H9 (cell line): ENCODE measurements at regions not wholly inside any gene's neighbourhood (a gene's known extent, or its start where the extent isn't known, plus 50 kb on each side); places are given as distances from the start of the nearest gene placed in this dataset.

ENCODE experiments used
- DNase-seq: peaks from one replicate; pipeline ENCODE4 v3.0.0-alpha.2; 2017
- H2AFZ ChIP-seq: one replicate; pipeline ENCODE4 v1.6.1; 2013; ENCODE audit warnings: mild to moderate bottlenecking, low read length, control low read depth, moderate library complexity
- H2AK5ac ChIP-seq: 2 replicates; pipeline ENCODE4 v1.6.1; 2013; ENCODE audit warnings: low read length, control low read depth, mixed read lengths; ENCODE audit not compliant: insufficient read length
- H2BK120ac ChIP-seq: one replicate; pipeline ENCODE4 v1.6.1; 2013; ENCODE audit warnings: low read depth, mild to moderate bottlenecking, low read length, control low read depth, inconsistent platforms; ENCODE audit not compliant: poor library complexity, severe bottlenecking
- H2BK12ac ChIP-seq: 2 replicates; pipeline ENCODE4 v1.6.1; 2013; ENCODE audit warnings: low read length, control low read depth, mixed read lengths, low read depth; ENCODE audit not compliant: insufficient read length
- H2BK15ac ChIP-seq: 2 replicates; pipeline ENCODE4 v1.6.1; 2013; ENCODE audit warnings: low read depth, low read length, control low read depth
- H2BK20ac ChIP-seq: one replicate; pipeline ENCODE4 v1.6.1; 2013; ENCODE audit warnings: low read depth, mild to moderate bottlenecking, low read length, control low read depth, inconsistent platforms; ENCODE audit not compliant: poor library complexity, severe bottlenecking
- H2BK5ac ChIP-seq: 2 replicates; pipeline ENCODE4 v1.6.1; 2013; ENCODE audit warnings: low read length, control low read depth, mixed read lengths; ENCODE audit not compliant: insufficient read length
- H3K14ac ChIP-seq: 2 replicates; pipeline ENCODE4 v1.6.1; 2013; ENCODE audit warnings: low read length, control low read depth; ENCODE audit not compliant: insufficient read depth
- H3K18ac ChIP-seq: 2 replicates; pipeline ENCODE4 v1.6.1; 2013; ENCODE audit warnings: low read depth, mild to moderate bottlenecking, mixed read lengths, low read length, control low read depth; ENCODE audit not compliant: insufficient read length
- H3K23ac ChIP-seq: 2 replicates; pipeline ENCODE4 v1.6.1; 2013; ENCODE audit warnings: low read length, control low read depth, mixed read lengths, low read depth; ENCODE audit not compliant: insufficient read length
- H3K23me2 ChIP-seq: 2 replicates; pipeline ENCODE4 v1.6.1; 2013; ENCODE audit warnings: low read depth, mild to moderate bottlenecking, mixed read lengths, low read length, control low read depth; ENCODE audit not compliant: insufficient read length, poor library complexity, severe bottlenecking
- H3K27ac ChIP-seq: 2 replicates; pipeline ENCODE4 v1.5.1; 2013; ENCODE audit warnings: low read length, control low read depth, mixed read lengths, low read depth; ENCODE audit not compliant: insufficient read length
- H3K27me3 ChIP-seq: 2 replicates; pipeline ENCODE4 v1.6.1; 2013; ENCODE audit warnings: low read length, control low read depth, inconsistent platforms; ENCODE audit not compliant: insufficient read depth
- H3K4ac ChIP-seq: 2 replicates; pipeline ENCODE4 v1.6.1; 2013; ENCODE audit warnings: low read depth, mild to moderate bottlenecking, control low read depth, inconsistent platforms, low read length, moderate library complexity
- H3K4me1 ChIP-seq: 2 replicates; pipeline ENCODE4 v1.6.1; 2013; ENCODE audit warnings: low read length, control low read depth, inconsistent platforms; ENCODE audit not compliant: insufficient read depth
- H3K4me2 ChIP-seq: 2 replicates; pipeline ENCODE4 v1.6.1; 2013; ENCODE audit warnings: low read length, control low read depth, mixed read lengths; ENCODE audit not compliant: insufficient read length, insufficient read depth
- H3K56ac ChIP-seq: 2 replicates; pipeline ENCODE4 v1.6.1; 2013; ENCODE audit warnings: low read depth, mild to moderate bottlenecking, mixed read lengths, low read length, control low read depth; ENCODE audit not compliant: insufficient read length
- H3K79me1 ChIP-seq: 2 replicates; pipeline ENCODE4 v1.6.1; 2013; ENCODE audit warnings: low read depth, mild to moderate bottlenecking, moderate library complexity, low read length, control low read depth, inconsistent platforms; ENCODE audit not compliant: insufficient read depth, poor library complexity, severe bottlenecking
- H3K79me2 ChIP-seq: 2 replicates; pipeline ENCODE4 v1.6.1; 2013; ENCODE audit warnings: low read length, control low read depth, inconsistent platforms; ENCODE audit not compliant: insufficient read depth
- H3K9ac ChIP-seq: 2 replicates; pipeline ENCODE4 v1.6.1; 2013; ENCODE audit warnings: low read length, control low read depth, mixed read lengths; ENCODE audit not compliant: insufficient read length; ENCODE audit errors: extremely low read depth
- H3K9me3 ChIP-seq: one replicate; pipeline ENCODE4 v1.6.1; 2013; ENCODE audit warnings: low read depth, low read length, inconsistent platforms; ENCODE audit not compliant: control insufficient read depth
- H3T11ph ChIP-seq: one replicate; pipeline ENCODE4 v1.6.1; 2013; ENCODE audit warnings: mild to moderate bottlenecking, low read length, control low read depth, inconsistent platforms
- H4K20me1 ChIP-seq: one replicate; pipeline ENCODE4 v1.6.1; 2013; ENCODE audit not compliant: control insufficient read depth, insufficient read length, insufficient read depth
- H4K5ac ChIP-seq: 2 replicates; pipeline ENCODE4 v1.6.1; 2013; ENCODE audit warnings: low read depth, mild to moderate bottlenecking, mixed read lengths, low read length, control low read depth; ENCODE audit not compliant: insufficient read length
- H4K8ac ChIP-seq: replicated peaks from 2 replicates; pipeline ENCODE4 v1.6.1; 2013; ENCODE audit warnings: low read length, control low read depth, mixed read lengths, low read depth; ENCODE audit not compliant: insufficient read length
- H4K91ac ChIP-seq: 2 replicates; pipeline ENCODE4 v1.6.1; 2013; ENCODE audit warnings: low read depth, mild to moderate bottlenecking, moderate library complexity, mixed read lengths, low read length, control low read depth; ENCODE audit not compliant: insufficient read length
- H3K27ac Mint-ChIP-seq, 3 experiments: 2 replicates in 2 of 3; 3 replicates in 1 of 3; pipeline ENCODE4 v1.8.0; 2020 to 2021; ENCODE audit warnings: mixed read lengths in 3 of 3, mild to moderate bottlenecking in 1 of 3, moderate library complexity in 1 of 3
- H3K27me3 Mint-ChIP-seq: 2 replicates; pipeline ENCODE4 v1.8.0; 2021; ENCODE audit warnings: low read depth, mild to moderate bottlenecking, moderate library complexity, mixed read lengths
- H3K36me3 Mint-ChIP-seq, 3 experiments: 2 replicates in 2 of 3; 3 replicates in 1 of 3; pipeline ENCODE4 v1.8.0; 2020 to 2021; ENCODE audit warnings: low read depth in 3 of 3, mixed read lengths in 3 of 3; ENCODE audit not compliant: insufficient read depth in 1 of 3
- H3K4me1 Mint-ChIP-seq, 2 experiments: 2 replicates each; pipeline ENCODE4 v1.8.0; 2020; ENCODE audit warnings: mixed read lengths in 2 of 2
- H3K4me3 Mint-ChIP-seq, 2 experiments: 2 replicates in 1 of 2; 3 replicates in 1 of 2; pipeline ENCODE4 v1.8.0; 2020 to 2021; ENCODE audit warnings: mild to moderate bottlenecking in 2 of 2, mixed read lengths in 2 of 2, moderate library complexity in 1 of 2
- H3K9me3 Mint-ChIP-seq, 2 experiments: 2 replicates in 1 of 2; 3 replicates in 1 of 2; pipeline ENCODE4 v1.8.0; 2020; ENCODE audit warnings: mild to moderate bottlenecking in 2 of 2, mixed read lengths in 2 of 2, moderate library complexity in 1 of 2
- WGBS: extraction: QIAGEN DNeasy Blood & Tissue Kit; methylation state at CpG from one replicate; pipeline ENCODE4 v1.1.7; 2013; ENCODE audit warnings: missing lambda C conversion rate, low lambda C conversion rate, mixed read lengths; ENCODE audit not compliant: insufficient read length; ENCODE audit errors: extremely low coverage; 5-methylcytosine and 5-hydroxymethylcytosine counted together
- TF ChIP-seq, protein P1 (sequence below): fragments of 200-600 bp; sonication (generic); conservative IDR thresholded peaks from 3 replicates; pipeline ENCODE4 v1.8.0; 2021; ENCODE audit warnings: antibody characterized with exemption, mild to moderate bottlenecking

GRCh38 chr10:110399965-110400933 is 95.5 kb upstream of the SMNDC1 start:
- H2BK15ac ChIP-seq: no peak overlapping the region

More at GRCh38 chr10:110399965-110400933, 95.5 kb upstream of the SMNDC1 start:
- no peak overlapping the region for H3K14ac ChIP-seq
- no peaks in the 10 kb centered on the region for H3K36me3 Mint-ChIP-seq
- H3K23ac ChIP-seq: no peak overlapping the region
- no peak overlapping the region for H2BK20ac ChIP-seq
- H2AFZ ChIP-seq: no peak overlapping the region
- H3K27me3 ChIP-seq: no peaks in the 10 kb centered on the region
- no peak overlapping the region for H3K56ac ChIP-seq
- no peak overlapping the region for H3K4ac ChIP-seq
- no peaks in the 10 kb centered on the region for H3K79me1 ChIP-seq
- H4K5ac ChIP-seq: no peak overlapping the region
- peaks cover 3% of the 10 kb centered on the region for H3K27me3 Mint-ChIP-seq
- no peak overlapping the region for H4K8ac ChIP-seq
- H3K18ac ChIP-seq: no peak overlapping the region
- H2BK120ac ChIP-seq: no peak overlapping the region
- no peak overlapping the region for H3T11ph ChIP-seq
- H3K4me2 ChIP-seq: no peak overlapping the region
- H2BK5ac ChIP-seq: no peak overlapping the region
- TF ChIP-seq, protein P1, sequence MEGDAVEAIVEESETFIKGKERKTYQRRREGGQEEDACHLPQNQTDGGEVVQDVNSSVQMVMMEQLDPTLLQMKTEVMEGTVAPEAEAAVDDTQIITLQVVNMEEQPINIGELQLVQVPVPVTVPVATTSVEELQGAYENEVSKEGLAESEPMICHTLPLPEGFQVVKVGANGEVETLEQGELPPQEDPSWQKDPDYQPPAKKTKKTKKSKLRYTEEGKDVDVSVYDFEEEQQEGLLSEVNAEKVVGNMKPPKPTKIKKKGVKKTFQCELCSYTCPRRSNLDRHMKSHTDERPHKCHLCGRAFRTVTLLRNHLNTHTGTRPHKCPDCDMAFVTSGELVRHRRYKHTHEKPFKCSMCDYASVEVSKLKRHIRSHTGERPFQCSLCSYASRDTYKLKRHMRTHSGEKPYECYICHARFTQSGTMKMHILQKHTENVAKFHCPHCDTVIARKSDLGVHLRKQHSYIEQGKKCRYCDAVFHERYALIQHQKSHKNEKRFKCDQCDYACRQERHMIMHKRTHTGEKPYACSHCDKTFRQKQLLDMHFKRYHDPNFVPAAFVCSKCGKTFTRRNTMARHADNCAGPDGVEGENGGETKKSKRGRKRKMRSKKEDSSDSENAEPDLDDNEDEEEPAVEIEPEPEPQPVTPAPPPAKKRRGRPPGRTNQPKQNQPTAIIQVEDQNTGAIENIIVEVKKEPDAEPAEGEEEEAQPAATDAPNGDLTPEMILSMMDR: no peak
- H3K9me3 ChIP-seq: no peaks in the 10 kb centered on the region
- WGBS: no CpG with 5 or more reads among the region's 7 CpGs
- peaks cover 3% of the 10 kb centered on the region; the same call in 1 of the 2 replicates for H3K4me1 ChIP-seq
- H3K27ac ChIP-seq: no peak overlapping the region
- H2BK12ac ChIP-seq: no peak overlapping the region
- no peak overlapping the region for H2AK5ac ChIP-seq
- H4K91ac ChIP-seq: no peak overlapping the region
- H3K4me1 Mint-ChIP-seq: peaks cover 18 to 20% of the 10 kb centered on the region in 2 experiments
- no peak overlapping the region for H3K4me3 Mint-ChIP-seq
- no peak overlapping the region for H3K9ac ChIP-seq
- H3K79me2 ChIP-seq: no peaks in the 10 kb centered on the region
- no peaks in the 10 kb centered on the region for H3K23me2 ChIP-seq
- no peaks in the 10 kb centered on the region for H3K9me3 Mint-ChIP-seq
- no peaks in the 10 kb centered on the region for H4K20me1 ChIP-seq
- DNase-seq: no peak
- H3K27ac Mint-ChIP-seq: no peak overlapping the region; a peak in 2 of 7 replicates
